ENCODE measurements at regions not wholly inside any gene's neighbourhood (a gene's known extent, or its start where the extent isn't known, plus 50 kb on each side); places are given as distances from the start of the nearest gene placed in this dataset.
A peak's percentile ranks its signal among the peaks of the same experiment; 100 is the strongest.
"Not testable (repeated sequence)": the region's sequence is repeated elsewhere in the genome, so short reads cannot be mapped to it uniquely, and the experiment has no call there.

DNA sequence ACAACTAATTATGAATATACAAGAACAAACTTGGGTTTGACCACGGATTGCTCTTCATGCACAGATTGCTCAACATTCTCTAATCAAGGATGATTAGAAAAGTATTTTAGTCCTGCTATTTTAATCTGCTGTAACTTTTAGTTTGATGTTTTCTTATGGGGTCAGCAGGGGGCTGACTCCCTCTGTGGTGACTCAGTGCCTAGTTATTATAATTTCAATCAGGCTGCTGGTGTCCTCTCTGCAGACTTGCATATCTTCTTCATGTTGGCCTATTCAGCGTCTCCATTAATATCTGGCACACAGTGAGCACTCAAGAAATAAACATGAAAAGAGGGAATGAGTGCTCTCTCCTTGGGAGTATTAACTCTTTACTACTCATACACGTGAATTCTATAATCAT, 223.8 kb upstream of the DDI1 start:
- DNase-seq: no peak

DNA sequence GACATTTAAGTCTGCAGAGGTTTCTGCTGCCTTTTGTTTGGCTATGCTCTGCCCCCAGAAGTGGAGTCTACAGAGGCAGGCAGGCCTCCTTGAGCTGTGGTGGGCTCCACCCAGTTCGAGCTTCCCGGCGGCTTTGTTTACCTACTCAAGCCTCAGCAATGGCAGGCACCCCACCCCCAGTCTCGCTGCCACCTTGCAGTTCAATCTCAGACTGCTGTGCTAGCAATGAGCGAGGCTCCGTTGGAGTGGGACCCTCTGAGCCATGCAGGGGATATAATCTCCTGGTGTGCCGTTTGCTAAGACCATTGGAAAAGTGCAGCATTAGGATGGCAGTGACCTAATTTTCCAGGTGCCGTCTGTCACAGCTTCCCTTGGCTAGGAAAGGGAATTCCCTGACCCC, 216.1 kb upstream of the DDI1 start:
- not testable (repeated sequence) for DNase-seq

DNA sequence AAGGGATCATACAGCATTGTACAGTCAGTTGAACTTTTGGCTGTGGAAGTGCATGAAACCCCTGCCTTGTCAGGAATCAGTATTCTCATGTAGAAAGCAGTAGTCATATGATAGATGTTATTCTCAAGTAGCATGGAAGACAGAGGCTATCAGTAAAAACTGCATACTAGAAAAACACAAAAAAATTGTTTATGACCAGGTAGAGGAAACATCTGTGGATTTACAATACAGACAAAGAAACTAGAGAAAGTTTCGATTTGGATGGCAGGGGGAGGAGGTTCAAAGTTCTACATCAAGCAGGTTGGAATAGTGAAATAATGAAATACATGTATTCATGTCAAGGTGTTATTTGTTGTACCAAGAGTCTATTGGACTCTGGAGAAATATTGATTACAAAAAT, 212.3 kb upstream of the DDI1 start:
- no peak for DNase-seq

DNA sequence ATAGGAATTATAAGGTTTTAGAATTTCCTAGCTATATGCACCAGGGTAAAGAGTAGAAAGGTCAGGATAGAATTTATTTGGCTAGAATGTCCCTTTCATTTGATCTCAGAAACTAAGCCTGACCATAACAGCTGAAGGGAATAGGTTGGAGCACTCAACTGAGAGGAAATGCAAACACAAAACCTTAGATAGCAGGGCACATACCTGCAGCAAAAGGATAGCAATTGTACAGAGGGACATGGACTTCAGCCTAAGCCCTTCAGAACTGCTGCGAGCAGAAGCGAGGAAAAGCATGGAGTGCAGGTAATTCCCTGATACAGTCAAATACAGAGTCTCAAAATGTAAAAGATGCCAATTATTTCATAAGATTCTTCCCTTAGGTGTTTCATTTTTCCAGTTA, 211.0 kb upstream of the DDI1 start:
- DNase-seq: no peak

DNA sequence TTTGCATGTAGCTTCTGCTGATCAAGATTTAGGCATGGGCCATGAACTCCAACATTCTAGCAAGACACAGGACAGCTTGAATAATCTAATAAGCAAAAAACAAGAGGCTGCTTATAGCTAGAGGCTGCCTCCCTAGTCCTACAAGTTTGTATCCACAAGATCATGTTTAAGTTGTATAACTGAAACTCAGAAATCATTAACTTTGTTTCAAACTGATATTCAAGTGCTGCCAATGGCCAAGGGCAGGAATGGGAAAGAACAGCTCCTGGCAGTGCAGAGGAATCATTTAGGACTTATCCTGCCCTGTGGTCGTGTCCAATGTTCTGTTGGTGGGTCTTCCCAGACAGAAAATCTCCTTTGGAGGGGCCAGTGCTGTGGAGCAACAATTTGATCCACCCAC, 209.6 kb upstream of the DDI1 start:
- DNase-seq: no peak

DNA sequence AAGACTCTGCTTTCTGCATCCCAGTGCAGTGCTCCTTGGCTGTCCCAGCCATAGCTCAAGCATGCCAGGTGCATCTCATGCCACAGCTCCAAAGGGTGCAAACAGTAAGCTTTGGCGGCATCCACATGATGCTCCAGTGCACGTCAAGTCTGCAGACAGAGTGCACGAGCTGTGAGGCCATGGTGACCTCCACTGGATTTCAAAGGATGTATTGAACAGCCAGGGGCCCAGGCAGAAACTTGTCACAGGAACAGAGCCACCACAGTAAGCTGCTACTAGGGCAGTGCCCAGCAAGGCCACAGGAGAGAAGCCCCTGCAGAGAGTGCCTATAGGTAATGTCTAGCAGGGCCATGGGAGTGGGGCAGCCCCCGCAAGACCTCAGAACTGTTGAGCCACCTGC, 206.8 kb upstream of the DDI1 start:
- no peak for DNase-seq

DNA sequence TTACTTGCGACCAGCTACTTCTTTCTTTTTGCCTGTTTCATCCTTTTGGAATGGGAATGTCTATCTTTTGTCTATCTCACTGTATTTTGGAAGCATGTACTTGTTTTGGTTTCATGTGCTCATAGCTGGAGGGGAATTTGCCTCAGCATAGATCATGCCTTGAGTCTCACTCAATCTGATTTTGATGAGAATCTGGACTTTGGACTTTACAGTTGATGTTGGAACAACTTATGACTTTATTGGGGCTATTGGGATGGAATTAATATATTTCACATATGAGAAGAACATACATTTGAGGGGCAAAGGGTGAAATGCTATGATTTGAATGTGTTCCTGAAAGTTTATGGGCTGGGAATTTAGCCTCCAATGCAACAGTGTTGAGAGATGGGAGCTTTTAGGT, 206.2 kb upstream of the DDI1 start:
- DNase-seq: no peak

DNA sequence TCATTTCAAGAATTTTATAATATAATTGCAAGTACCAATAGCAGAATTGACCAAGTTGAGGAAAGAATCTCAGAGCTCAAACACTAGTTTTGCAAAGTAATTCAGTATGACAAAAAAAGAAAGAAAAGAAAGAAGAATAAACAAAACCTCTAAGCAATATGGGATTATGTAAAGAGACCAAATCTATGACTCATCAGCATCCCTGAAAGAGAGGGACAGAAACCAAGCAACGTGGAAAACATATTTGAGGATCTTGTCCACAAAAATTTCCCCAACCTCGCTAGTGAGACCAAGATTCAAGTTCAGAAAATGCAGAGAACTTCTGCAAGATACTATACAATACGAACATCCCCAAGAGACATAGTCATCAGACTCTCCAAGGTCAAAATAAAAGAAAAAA, 203.7 kb upstream of the DDI1 start:
- DNase-seq: no peak

DNA sequence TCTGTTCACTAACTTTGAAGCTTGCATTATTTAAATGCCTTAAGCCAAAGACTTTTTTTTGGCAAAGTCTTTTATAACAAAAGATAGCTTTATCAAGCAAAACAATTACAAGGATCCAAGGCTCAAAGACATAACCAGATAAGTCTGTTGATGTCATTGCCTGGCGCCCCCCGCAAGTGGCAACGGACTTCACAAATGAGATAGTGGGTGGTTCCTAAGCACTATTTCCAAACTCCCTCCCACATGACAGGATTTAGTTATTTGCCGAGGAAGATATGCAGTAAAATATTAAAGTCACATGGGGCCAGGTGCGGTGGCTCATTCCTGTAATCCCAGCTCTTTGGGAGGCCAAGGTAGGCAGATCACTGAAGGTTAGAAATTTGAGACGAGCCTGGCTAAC, 194.2 kb upstream of the DDI1 start:
- no peak for DNase-seq

DNA sequence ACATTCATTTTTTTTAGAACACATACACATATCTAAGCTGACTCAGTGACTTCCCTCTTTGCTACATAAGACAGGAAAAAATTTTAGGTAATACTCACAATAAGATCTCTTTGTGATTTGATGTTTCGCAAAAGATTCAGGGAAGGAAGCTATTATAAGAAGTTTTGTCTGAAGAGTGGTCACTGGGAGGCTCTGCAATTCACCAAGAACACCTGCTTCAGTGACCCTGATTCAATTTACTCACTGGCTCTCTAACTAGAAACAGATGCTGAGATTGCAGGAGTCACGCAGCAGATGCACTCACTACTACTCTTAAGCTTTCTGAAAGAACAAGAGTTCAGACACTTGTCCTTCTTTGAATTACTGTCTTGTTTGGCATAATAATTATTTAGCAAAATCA, 193.6 kb upstream of the DDI1 start:
- DNase-seq: peak; percentile 35

DNA sequence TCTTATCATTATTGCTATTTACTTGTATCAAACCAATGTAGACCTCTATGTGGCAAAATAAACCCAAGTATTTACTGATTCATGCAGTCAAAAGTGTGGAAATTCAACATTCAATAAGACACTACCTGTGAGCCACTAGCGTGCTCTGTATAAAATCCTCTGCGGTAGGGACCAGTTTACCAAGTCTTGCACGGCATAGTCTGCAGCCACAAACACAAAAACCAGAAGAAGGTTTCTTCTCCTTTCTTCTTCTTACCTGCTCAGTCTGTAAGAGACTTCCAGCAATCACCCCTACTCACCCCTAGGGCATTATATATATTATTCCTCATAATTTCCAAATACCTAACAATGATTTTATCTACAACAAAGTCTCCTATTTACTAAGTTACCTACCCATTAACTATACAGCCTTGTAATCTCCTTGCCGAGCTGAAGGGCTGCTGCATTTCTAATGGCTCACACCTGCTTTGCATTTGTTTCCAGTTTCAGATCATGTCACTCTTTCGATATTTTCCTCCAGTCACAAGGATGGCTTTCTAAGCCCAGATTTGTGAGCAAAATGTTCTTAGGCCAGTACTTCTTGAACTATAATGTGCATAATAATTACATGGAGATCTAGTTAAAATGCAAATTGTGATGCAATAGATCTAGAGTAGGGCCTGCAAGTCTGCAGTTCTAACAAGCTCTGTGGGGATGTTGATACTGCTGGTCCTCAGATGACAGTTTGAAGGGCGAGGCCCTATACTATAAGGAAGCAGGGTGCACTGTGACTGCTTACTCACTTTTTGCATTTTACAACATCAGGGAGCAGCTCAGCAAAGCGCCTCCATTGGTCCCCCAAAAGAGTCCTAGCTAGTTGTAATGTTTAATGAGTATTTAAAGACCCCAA, 191.9 kb upstream of the DDI1 start:
- no peak for DNase-seq

DNA sequence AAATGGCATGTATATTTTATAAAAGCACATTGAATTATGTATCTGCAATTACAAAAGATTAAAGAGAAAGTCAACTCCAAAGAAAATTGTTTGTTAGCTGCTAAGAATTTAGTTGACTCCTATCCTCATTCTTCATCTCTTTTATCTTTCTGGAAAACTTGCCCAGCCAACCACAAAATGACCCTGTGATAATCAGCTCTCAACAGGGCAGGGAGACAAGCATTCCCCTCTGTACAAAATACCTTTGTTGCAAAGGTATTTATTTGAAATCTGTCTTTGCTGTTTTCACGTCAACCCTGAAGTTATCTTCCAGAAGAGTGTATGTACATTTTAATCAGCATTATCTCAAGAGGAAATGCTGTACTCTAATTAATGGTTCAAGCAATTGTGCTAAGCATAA, 191.1 kb upstream of the DDI1 start:
- no peak for DNase-seq

DNA sequence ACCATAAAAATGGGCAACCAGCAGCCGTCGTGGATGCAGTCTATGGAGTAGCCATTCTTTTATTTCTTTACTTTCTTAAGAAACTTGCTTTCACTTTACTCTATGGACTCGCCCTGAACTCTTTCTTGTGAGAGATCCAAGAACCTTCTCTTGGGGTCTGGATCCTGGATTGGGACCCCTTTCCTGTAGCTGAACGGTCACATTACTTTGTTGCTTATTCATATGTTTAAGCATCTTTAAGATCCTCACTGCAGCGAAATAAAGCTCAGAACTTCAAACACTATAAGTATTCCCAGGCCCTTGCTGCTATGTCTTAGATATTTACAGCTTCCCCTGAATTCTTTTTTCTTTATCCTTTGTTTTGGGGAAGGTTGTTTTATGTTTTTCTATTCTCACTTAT, 187.8 kb upstream of the DDI1 start:
- no peak for DNase-seq

DNA sequence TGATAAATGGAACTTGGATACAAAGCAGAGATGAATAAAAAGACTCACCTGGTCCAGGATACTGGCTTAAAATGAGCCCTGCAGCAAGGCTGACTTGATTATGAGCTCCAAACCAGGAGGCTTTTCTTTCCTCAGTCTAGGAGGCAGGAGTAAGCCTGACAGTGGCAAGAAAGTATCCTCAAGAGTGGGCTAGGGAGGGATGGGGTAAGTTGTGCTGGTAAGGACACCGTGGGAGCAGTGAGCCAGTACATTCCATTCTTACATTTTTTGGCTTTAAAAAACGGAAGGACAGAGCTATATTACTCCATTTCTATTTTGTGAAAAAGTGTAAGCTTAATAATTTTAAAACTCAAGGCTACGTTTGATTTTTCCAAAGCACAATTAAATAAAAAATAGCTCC, 187.1 kb upstream of the DDI1 start:
- peak; percentile 27 for DNase-seq

DNA sequence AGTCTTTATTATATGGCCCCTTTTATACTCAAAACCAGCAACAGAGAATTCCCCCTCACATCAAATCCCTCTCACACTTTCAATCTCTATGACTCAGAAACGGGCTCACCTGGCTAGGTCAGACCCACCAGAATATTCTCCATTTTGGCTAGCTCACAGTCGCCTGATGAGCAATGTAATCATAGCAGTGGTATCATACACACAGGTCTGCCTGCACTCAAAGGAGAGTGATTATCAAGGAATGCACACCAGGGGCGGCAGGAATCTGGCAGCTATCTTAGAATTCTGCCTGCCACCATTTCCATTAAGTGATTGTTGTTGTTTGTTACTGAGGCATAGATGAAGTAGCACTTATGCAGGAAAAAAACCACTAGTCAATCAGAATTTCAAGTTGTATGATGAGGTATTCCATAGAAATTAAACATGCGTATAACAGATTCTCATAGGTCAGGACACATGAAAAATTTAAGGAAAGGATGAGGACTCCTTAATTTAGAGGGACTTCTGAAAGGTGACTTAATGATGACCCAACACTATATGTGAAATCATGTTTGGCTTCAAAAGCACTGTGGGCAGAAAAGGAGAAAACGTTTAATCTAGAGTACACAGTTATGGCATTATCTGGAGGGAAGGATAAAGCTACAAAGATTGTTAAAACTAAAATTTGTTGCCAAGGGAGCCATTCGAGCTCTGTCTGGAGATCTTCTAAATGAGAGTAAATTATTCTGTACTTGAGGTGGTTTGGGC, 185.8 kb upstream of the DDI1 start:
- DNase-seq: no peak

DNA sequence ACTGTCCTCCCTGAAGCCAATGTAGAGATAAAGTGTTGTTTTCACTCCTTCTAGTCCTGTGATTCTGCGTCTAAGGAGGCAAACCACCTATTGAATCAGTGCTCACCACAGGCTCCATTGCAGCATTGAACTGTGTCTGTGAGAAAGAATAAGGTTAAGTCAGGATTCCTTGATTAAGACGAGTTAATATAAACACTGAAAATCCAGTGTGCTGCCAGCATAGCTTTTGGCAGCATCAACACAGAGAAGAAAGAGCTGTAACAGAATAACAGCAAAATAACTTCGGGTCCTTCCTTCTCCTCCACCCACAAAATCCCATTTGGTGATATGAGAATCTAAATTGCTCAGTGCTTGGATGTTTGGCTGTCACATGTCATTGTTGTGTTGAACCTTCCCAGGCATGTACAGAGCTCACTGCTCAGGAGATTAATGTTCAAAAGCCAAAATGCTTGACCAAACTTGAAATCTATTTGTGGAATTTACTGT, 185.2 kb upstream of the DDI1 start:
- DNase-seq: no peak
